NCI-H526 treated with DMSO at 0.1 percent for 48 hours (cell line): ENCODE measurements at regions not wholly inside any gene's neighbourhood (a gene's known extent, or its start where the extent isn't known, plus 50 kb on each side); places are given as distances from the start of the nearest gene placed in this dataset.

Experiments
- DNase-seq: peaks from one replicate; lab custom pipeline; 2025; lab: John Stamatoyannopoulos, UW

DNA sequence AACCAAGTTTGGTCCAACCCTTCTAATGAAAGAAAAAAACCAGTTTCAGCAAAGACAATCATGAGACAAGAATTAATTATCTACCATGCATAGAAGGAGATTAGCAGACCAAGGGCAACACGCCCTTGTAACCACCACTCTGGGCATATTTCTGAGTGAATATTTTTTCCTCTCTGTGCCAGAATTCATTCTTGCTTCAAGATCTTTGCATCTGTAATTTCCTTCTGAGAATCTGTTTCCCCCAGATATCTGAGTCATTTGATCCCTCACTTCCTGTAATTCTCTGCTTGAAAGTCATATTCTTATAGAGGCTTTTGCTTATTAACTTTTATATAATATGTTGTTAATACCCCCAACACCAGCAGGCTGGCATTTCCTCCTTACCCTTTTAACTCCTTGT lies 243.7 kb downstream of the SLC16A7 start:
- DNase-seq, result no peak

- DNase-seq, result no peak
Measured at GRCh38 chr12:59843260-59843843, 247.5 kb downstream of the SLC16A7 start.

DNA sequence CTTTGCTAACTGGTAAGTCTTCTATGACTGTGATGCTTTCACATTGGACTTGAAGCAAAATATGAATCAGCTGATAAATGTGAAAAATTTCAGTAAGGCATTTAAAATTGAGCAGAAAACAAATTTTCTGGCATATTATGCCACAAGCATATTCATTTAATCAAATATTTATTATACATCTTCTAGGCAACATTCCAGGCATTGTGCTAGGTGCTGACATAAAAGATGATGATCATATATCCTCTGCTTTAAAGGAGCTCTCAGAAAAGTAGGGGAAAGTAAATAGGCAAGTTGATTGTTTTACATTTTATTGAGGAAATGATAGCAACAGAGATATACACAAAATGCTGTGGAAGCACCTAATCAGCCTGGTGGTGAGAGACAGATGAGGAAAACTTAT lies 248.9 kb downstream of the SLC16A7 start:
- no peak for DNase-seq

- no peak for DNase-seq
Measured at GRCh38 chr12:59845293-59845692, 249.5 kb downstream of the SLC16A7 start.

GRCh38 chr12:59847127-59847526 lies 251.3 kb downstream of the SLC16A7 start:
- no peak for DNase-seq

DNA sequence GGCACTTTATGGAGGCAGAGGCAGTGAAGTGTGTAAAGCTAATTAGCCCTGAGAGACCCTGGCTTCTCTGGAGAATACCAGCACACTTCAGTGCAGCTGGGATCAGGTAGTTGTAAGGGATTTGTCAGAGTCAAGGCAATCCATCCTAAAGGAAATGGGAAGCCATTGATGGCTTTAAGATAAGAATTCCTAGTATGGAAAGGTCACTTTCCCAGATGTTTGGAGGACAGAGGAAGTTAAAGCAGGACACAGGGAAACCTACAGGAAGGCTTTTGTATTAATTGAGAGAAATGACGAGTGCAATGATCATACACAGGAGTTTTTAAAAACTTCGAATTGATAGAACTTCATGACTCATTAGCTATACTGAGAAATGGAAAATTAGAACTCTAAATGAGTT lies 254.4 kb downstream of the SLC16A7 start:
- DNase-seq, result no peak

DNA sequence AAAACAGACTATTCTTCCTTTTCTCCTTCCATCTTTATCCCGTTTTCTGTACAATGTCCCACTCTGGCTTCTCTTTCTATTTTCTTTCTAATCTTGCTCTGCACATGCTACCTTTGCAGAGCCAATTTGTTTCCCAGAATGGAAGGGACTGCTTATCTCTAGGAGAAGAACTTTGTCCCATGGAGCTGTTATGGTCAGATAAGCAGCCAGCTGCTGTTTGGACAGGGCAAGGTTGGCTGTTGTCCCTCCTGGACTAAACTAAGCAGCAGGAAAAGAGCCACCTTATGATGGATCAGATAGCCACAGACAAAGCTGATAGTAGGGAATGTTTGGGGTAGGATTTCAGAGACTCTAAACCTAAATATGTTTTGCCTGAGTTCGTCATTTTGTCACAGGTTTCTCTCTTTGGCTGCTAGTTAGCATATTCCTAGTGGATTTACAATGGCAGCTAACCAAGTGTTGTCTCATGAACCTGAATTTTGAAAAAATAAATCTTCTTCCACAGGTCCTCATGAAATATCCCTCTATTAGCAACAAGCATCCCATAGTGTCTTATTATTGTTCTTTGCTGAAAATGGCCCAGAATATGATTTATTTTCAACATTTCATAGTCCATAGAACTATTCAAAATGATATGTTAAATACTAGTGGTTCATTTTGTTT lies 262.8 kb downstream of the SLC16A7 start:
- no peak for DNase-seq

DNA sequence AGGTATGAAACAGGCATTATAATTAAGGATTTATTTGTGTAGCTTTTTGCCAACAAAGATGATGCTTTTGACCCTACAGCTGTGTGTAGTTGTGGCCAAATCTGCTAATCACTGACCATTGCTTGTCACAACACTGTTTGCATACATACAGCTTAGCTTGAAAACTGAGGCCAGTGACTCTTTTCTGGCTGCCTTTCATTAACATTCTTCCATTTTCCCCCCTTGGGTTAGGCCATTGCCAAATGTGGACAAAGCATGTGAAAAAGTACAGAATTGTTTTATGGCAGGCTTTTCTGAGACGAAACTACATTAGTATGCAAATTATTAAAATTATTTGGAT lies 263.3 kb downstream of the SLC16A7 start:
- DNase-seq, result no peak

DNA sequence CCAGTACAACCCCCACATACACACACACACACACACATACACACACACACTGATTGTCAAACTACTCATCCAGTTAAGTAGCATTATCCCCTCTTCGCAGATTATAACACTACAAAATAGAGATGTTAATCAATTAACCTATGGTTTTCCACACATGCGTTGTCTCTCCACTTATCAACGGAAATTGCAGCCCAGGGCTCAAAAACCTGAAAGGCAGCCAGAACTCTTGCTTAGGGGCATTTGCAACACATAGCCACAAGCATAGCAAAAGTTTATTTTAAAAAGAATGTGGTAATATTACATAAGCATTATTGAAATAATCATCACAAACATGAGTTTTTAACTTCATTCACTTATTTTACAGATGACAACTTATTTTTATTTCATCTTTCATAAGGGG lies 265.8 kb downstream of the SLC16A7 start:
- no peak for DNase-seq

- DNase-seq, result no peak
Measured at GRCh38 chr12:59867055-59867454, 271.2 kb downstream of the SLC16A7 start.

DNA sequence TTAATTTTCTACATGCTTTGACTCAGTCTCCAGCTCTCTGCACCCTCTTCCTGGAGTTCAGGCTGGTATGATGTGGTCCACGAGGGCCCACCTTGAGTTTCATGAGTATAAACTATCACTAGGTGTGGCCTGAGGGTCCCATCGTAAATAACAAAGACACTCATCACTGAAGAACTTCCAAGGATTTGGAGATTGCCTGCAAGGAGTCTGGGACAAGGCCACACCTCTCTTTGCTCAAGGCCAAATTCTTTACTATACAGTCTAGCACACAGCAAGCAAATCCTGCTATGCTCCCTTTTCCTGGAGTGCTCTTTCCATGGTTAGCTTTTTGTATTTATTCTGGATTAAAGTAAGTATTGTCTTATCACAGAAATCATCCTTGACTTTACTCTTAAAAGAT lies 271.9 kb downstream of the SLC16A7 start:
- no peak for DNase-seq

GRCh38 chr12:59871779-59872178 lies 275.9 kb downstream of the SLC16A7 start:
- DNase-seq, result no peak

DNA sequence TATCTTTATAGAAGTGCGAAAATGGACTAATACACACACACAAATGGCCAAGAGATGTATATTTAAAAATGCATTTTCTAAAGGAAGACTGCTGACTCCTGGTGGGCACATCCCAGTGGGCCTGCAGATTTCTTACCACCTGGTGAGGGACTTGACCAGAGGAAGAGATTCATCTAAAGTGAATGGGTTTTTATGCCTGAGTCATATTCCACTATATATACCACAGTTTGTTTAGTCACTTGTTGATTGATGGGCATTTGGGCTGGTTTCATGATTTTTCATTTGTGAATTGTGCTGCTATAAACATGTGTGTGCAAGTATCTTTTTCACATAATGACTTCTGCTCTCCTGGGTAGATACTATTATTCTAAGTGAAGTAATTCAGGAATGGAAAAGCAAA lies 277.3 kb downstream of the SLC16A7 start:
- DNase-seq, result no peak

- peak; percentile 70 for DNase-seq
Measured at GRCh38 chr12:59874781-59875180, 279.0 kb downstream of the SLC16A7 start.

- DNase-seq, result no peak
Measured at GRCh38 chr12:59886131-59886733, 290.4 kb downstream of the SLC16A7 start.

DNA sequence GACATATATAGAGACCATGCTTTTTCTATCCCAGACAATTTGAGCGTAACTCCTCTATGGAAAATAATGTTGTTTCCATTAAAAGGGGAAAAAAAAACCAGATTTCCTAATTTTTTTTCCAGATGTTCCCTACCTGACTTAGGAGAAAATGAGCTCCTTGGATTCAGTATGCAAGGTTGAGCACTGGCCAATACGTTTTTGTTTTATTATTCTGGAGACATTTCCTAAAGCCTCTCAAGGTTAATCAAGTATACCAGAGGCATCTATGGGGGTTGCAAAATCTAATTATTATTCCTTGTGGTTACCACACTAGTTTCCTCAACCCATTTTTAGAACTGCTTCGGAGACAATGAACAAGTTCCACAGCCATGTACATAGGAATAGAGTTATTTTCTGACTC lies 291.3 kb downstream of the SLC16A7 start:
- no peak for DNase-seq

DNA sequence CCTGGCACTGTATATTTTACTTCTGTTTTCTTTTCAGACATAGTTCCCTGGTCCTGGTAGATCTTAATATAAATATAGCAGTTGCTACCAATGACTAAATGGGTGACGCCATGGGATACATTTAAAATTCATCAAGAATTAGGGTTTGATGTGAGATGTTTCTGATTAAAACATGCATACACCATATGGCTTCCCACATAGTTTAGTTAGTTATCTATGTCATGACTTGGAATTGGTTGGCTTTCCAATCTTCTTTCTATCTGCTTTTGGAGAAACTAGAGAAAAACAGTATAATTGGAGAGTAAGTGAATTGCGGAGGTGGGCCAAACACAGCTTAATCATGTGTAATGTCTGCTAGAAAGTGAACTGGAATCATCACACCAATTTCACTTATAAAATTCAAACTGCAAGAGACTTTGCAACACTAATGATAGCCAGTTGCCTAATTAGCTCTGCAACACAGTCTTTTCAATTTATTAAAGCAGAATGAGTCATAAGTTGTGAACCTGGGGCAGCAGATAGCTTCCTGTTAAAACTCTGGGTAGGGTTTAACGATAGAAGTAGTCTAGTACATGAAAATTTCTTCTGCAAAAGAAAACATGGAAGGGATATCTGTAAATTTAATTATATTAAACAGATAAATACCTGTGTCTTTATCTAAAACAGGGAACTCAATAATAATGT lies 295.2 kb downstream of the SLC16A7 start:
- DNase-seq, result no peak

- no peak for DNase-seq
Measured at GRCh38 chr12:59895166-59895775, 299.4 kb downstream of the SLC16A7 start.

- no peak for DNase-seq
Measured at GRCh38 chr12:59904874-59905521, 309.2 kb downstream of the SLC16A7 start.

GRCh38 chr12:59911516-59911915 lies 315.7 kb downstream of the SLC16A7 start:
- no peak for DNase-seq

DNA sequence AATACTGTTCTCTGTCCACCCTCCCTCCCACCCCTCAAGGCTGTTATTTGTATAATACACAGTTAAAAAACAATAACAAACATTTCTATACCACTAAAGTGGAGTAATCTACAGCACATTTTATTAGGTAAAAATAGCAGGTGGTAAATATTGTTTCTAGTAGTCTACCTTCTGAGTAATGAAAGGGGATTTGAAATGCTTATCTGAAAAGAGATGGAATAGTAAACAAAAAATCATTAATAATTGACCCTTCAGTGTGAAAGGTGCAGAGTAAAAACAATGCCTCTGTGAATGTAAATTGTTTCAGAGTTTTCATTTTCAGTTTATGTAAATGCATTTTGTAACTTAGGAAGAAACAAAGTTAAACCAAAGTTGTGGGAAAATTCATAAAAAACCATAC lies 321.2 kb downstream of the SLC16A7 start:
- DNase-seq, result no peak

GRCh38 chr12:59927032-59927431 lies 331.2 kb downstream of the SLC16A7 start:
- no peak for DNase-seq
